GM10266 (cell line): ENCODE measurements at regions not wholly inside any gene's neighbourhood (a gene's known extent, or its start where the extent isn't known, plus 50 kb on each side); places are given as distances from the start of the nearest gene placed in this dataset.

Source experiments
- DNase-seq: peaks from one replicate; pipeline ENCODE4 v3.0.0; 2012; ENCODE audit errors: extremely low spot score
- CTCF ChIP-seq: IDR thresholded peaks from 2 replicates; pipeline ENCODE4 v1.5.1; 2012; ENCODE audit warnings: mild to moderate bottlenecking, low read depth; ENCODE audit not compliant: control insufficient read depth, insufficient read depth; ENCODE audit errors: missing control alignments

GRCh38 chr16:86002178-86002900 is 103.4 kb downstream of the IRF8 start:
- no peak for TF ChIP-seq CTCF

DNA sequence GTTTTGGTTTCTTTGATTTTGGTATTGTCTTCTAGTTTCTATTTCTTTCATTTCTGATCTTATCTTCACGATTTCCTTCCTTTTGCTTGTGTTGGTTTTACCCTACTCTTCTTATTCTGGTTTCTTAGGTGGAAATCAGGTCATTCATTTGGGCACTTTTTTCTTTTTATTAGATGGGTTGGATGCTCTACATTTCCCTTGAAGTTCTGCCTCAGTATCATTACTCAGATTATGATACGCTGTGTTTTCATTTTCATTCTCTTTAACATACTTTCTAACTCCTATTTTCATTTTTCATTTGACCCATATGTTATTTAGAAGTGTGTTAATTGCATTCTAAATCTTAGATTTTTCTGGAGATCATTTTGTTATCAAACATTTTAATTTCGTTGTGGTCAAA is 108.6 kb downstream of the IRF8 start:
- TF ChIP-seq CTCF: no peak
- DNase-seq: no peak

More at GRCh38 chr16:86002178-86002900, 103.4 kb downstream of the IRF8 start:
- DNase-seq: no peak

- no peak for TF ChIP-seq CTCF
- no peak for DNase-seq
Observed at GRCh38 chr16:86010680-86011141, 111.7 kb downstream of the IRF8 start.

DNA sequence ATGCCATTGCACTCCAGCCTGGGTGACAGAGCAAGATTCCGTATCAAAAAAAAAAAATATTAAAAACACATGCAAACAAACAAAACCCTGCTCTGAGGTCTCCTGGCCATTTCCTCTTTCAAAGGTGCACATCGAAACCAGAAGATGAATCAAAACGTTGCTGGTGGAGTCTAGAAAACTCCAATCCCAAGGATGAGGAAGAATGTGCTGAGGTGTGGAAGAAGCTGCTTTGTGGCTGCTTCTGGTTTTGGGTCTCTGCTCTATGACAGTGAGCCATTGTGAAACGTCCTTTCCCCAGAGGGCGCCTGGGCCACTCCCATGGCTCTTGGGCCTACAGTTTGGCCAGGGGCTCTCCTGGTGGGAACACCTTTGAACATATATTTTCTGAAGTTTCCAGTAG is 112.6 kb downstream of the IRF8 start:
- DNase-seq: no peak
- TF ChIP-seq CTCF: no peak

- TF ChIP-seq CTCF: no peak
- no peak for DNase-seq
Observed at GRCh38 chr16:86012221-86012620, 113.3 kb downstream of the IRF8 start.

DNA sequence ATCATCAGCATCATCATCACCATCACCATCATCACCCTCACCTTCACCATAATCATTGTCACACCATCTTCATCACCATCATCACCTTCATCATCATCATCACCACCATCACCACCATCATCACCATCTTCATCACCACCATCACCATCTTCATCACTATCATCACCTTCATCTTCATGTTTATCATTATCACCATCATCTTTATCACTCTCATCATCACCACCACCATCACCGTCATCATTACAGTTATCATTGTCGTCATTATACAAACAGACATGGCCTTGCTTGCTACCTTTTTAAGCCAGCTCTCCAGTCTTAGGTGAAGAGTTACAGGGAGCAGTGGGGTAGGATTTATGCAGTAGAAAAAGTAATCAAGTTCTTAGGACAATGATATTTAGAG is 114.9 kb downstream of the IRF8 start:
- no peak for DNase-seq
- no peak for TF ChIP-seq CTCF

DNA sequence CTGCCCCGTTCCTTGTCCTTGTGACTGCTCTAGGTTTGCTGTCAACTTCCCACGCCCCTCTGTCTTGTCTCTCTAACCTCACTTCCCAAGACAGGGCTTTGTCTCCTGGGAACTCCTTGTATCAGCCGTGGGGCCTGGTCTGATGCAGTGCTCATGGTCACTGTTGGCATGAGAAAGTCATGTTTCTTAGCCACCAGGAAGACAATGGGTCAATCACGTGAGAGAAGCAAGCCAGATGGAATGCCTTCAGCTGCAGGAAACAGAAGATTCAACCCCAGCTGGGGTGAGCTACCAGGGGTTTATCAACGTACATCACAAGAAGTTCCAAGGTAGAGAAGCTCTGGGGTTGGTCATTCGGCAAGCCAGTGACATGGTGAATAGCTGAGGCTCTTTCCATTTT is 116.6 kb downstream of the IRF8 start:
- TF ChIP-seq CTCF: no peak
- DNase-seq: no peak
